A549 (cell line): ENCODE measurements at regions not wholly inside any gene's neighbourhood (a gene's known extent, or its start where the extent isn't known, plus 50 kb on each side); places are given as distances from the start of the nearest gene placed in this dataset.

ENCODE experiments used
- CHD4 ChIP-seq: fragments of 200-600 bp; sonication (generic); IDR thresholded peaks from 2 replicates; pipeline ENCODE4 v1.6.1; 2016; ENCODE audit warnings: antibody characterized with exemption, mild to moderate bottlenecking, borderline replicate concordance
- CTCF ChIP-seq: fragments of >200 bp; sonication (Bioruptor Twin); formaldehyde crosslinking; IDR thresholded peaks from 3 replicates; pipeline ENCODE4 v1.5.1; 2016
- EP300 ChIP-seq, 2 experiments: fragments of >200 bp; sonication (Bioruptor Twin); formaldehyde crosslinking; IDR thresholded peaks; 2 replicates in 1 of 2; 3 replicates in 1 of 2; pipeline ENCODE4 v1.6.1; 2016 to 2017
- HOXB13 ChIP-seq: fragments of 250-450 bp; sonication (Bioruptor Pico); IDR thresholded peaks from 2 replicates; pipeline ENCODE4 v1.5.0; 2020; ENCODE audit warnings: low read depth, mild to moderate bottlenecking, moderate library complexity
- MAZ ChIP-seq: fragments of 150-350 bp; IDR thresholded peaks from 2 replicates; pipeline ENCODE4 v1.6.1; 2014; ENCODE audit warnings: antibody characterized with exemption, low read depth, low read length, borderline replicate concordance
- POLR2A ChIP-seq: IDR thresholded peaks from 2 replicates; pipeline ENCODE4 v1.6.1; 2012; ENCODE audit warnings: mild to moderate bottlenecking, low read length
- TF ChIP-seq, protein P1 (sequence below): IDR thresholded peaks from 2 replicates; pipeline ENCODE4 v1.6.1; 2012; ENCODE audit warnings: low read depth, borderline replicate concordance

GRCh38 chr5:38023371-38023770 lies 183.5 kb upstream of the GDNF start:
- no peak for TF ChIP-seq CHD4
- TF ChIP-seq CTCF = no peak
- no peak for TF ChIP-seq MAZ
- no peak for TF ChIP-seq HOXB13
- no peak for TF ChIP-seq POLR2A
- no peak for TF ChIP-seq EP300 (IDR thresholded peaks at IDR 0.05)
- TF ChIP-seq, protein P1, sequence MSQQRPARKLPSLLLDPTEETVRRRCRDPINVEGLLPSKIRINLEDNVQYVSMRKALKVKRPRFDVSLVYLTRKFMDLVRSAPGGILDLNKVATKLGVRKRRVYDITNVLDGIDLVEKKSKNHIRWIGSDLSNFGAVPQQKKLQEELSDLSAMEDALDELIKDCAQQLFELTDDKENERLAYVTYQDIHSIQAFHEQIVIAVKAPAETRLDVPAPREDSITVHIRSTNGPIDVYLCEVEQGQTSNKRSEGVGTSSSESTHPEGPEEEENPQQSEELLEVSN = no peak
